H1 (cell line): ENCODE measurements at regions not wholly inside any gene's neighbourhood (a gene's known extent, or its start where the extent isn't known, plus 50 kb on each side); places are given as distances from the start of the nearest gene placed in this dataset.

Source experiments
- GABPA ChIP-seq: IDR thresholded peaks from 2 replicates; pipeline ENCODE4 v1.6.1; 2011; ENCODE audit warnings: mild to moderate bottlenecking, low read length, moderate library complexity, borderline replicate concordance; ENCODE audit not compliant: insufficient read depth
- MAFK ChIP-seq: IDR thresholded peaks from 2 replicates; pipeline ENCODE4 v1.6.1; 2012; ENCODE audit warnings: low read depth, mild to moderate bottlenecking, improper control_type of control experiment, low read length
- NRF1 ChIP-seq: IDR thresholded peaks from 2 replicates; pipeline ENCODE4 v1.6.1; 2011; ENCODE audit warnings: mild to moderate bottlenecking, low read depth, low read length, improper control_type of control experiment
- SAP30 ChIP-seq: fragments of 300-600 bp; sonication (generic); IDR thresholded peaks from 2 replicates; pipeline ENCODE4 v1.7.1; 2012; ENCODE audit warnings: low read length, moderate library complexity, mild to moderate bottlenecking, inconsistent platforms; ENCODE audit not compliant: insufficient read depth, insufficient replicate concordance
- TAF7 ChIP-seq: optimal IDR thresholded peaks from 2 replicates; pipeline ENCODE3; 2011; ENCODE audit warnings: low read depth, mild to moderate bottlenecking, inconsistent platforms, low read length, moderate library complexity, borderline replicate concordance
- TF ChIP-seq, protein P1 (sequence below): IDR thresholded peaks from 2 replicates; pipeline ENCODE4 v1.6.1; 2012; ENCODE audit warnings: inconsistent platforms

DNA sequence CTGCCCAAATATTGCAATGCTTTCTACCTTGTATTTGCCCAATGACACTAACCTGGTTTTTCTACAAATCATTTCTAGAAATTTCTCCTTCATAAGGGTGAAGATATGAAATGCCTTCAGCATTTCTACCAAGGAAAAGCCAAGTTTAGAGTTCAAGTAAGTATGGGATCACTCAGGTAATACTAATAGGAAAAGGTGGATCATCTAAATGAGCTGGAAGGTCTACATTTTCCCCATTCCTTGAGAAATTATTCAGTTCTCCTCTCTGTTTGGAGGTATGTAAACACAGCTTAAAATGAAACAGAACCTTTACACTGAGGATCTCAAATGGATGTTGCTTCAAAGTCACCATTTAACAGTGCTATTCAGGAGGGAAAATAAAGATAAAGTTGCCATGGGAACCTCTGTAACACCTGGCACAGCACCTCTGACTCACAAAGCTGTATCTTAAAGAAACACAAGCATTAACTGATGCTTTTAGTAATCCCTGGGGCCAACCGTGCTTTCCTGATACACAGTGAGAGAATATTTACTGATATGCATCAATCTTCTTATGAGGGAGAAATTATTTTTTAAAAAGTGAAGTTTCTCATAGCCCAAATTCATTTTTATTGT, 161.3 kb downstream of the DRD1 start (continued):
- no peak for TF ChIP-seq SAP30
- no peak for TF ChIP-seq TAF7
- TF ChIP-seq, protein P1, sequence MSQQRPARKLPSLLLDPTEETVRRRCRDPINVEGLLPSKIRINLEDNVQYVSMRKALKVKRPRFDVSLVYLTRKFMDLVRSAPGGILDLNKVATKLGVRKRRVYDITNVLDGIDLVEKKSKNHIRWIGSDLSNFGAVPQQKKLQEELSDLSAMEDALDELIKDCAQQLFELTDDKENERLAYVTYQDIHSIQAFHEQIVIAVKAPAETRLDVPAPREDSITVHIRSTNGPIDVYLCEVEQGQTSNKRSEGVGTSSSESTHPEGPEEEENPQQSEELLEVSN = no peak
- TF ChIP-seq MAFK = no peak
- no peak for TF ChIP-seq GABPA
- TF ChIP-seq NRF1 = no peak
